HT1080 (cell line): ENCODE measurements at regions not wholly inside any gene's neighbourhood (a gene's known extent, or its start where the extent isn't known, plus 50 kb on each side); places are given as distances from the start of the nearest gene placed in this dataset. TPM values are rescaled to one million over a fixed set of nuclear protein-coding genes. Genes with fewer than 3 reads are reported as not detected.

ENCODE experiments used
- DNase-seq: peaks from one replicate; pipeline ENCODE4 v3.0.0-alpha.2; 2015; ENCODE audit warnings: low read depth
- small RNA-seq: library from RNA; depleted of rRNA; stranded (forward); fragments of <200 nt; gene quantifications from one replicate; pipeline ENCODE3, GENCODE V24; 2014

GRCh38 chr12:124371970-124372555 is 77.2 kb downstream of the RFLNA start:
- no peak for DNase-seq

GRCh38 chr12:124371366-124371765 is 76.5 kb downstream of the RFLNA start:
- DNase-seq, result no peak

- DNase-seq, result no peak
Measured at GRCh38 chr12:124370851-124371250, 76.0 kb downstream of the RFLNA start.

GRCh38 chr12:124370384-124370783 is 75.5 kb downstream of the RFLNA start:
- DNase-seq, result no peak

GRCh38 chr12:124369827-124370378 is 75.0 kb downstream of the RFLNA start:
- no peak for DNase-seq

- peak; percentile 83 for DNase-seq
Measured at GRCh38 chr12:124369055-124369826, 74.3 kb downstream of the RFLNA start.

GRCh38 chr12:124368421-124369032 is 73.6 kb downstream of the RFLNA start:
- DNase-seq, result no peak

- DNase-seq, result no peak
Measured at GRCh38 chr12:124365726-124366430, 71.0 kb downstream of the RFLNA start.

Small RNA genes in the stretch of these regions (small RNA-seq; reads per million reads assigned to genes)
- not detected for gene AC073916.1
